ENCODE measurements at regions not wholly inside any gene's neighbourhood (a gene's known extent, or its start where the extent isn't known, plus 50 kb on each side); places are given as distances from the start of the nearest gene placed in this dataset.

DNA sequence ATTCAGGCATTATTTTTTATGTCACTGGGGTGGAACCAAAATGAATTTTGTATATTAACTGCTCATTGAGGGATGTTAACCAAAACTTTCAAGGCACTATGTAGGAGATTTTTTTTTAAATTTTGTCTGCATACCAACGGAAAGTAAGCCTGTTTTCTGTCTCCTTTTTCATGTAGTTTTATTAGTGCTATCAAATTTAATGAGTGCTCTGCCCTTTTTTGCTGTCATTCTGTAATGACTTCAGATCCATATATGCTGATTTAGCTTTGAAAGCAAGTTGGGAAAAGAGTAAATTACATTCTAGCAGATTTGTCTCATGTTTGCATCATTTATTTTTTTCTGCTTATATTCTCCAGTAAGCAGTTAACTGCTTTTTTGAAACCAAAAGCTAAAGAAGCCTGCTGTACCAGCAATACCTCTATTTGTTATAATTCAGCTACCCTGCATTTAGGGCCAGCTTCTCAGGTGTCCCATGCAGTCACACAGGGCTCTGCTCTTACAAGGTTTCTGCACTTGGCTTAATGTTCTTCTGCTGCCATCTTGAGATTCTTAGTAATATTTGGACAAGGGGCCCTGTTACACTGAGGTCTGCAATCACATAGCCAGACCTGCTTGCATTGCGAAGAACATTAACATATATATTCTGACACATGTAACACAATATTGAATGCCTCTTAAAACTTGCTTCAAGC lies 429.0 kb downstream of the UTRN start (continued):
- TF ChIP-seq, protein P1, sequence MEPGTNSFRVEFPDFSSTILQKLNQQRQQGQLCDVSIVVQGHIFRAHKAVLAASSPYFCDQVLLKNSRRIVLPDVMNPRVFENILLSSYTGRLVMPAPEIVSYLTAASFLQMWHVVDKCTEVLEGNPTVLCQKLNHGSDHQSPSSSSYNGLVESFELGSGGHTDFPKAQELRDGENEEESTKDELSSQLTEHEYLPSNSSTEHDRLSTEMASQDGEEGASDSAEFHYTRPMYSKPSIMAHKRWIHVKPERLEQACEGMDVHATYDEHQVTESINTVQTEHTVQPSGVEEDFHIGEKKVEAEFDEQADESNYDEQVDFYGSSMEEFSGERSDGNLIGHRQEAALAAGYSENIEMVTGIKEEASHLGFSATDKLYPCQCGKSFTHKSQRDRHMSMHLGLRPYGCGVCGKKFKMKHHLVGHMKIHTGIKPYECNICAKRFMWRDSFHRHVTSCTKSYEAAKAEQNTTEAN (CRISPR knock-in tag; IDR thresholded peaks at IDR 0.05), result no peak
- TF ChIP-seq FOXJ3 (CRISPR knock-in tag; IDR thresholded peaks at IDR 0.05; ENCODE audit: borderline replicate concordance), result no peak
- TF ChIP-seq SOX15 (CRISPR knock-in tag; IDR thresholded peaks at IDR 0.05), result no peak
- no peak for TF ChIP-seq ZNF263 (CRISPR knock-in tag; IDR thresholded peaks at IDR 0.05; ENCODE audit: low read depth)

GRCh38 chr6:144715344-144715743 lies 430.2 kb downstream of the UTRN start:
- peaks cover 22% of the 10 kb centered on the region for H3K4me1 Mint-ChIP-seq
- CTCF ChIA-PET, result interaction anchor here (0.8 to 1.3 kb wide), 3 partner anchors 64 to 918 kb away, joined by 3 to 5 read pairs (median 4); no protein-coding TSS in a partner anchor
- DNase-seq (ENCODE audit: low spot score) (no peak), ATAC-seq (peak; percentile 55; the same call in 1 of the 2 replicates)
- POLR2A ChIA-PET, result no interaction called here
- no peak for TF ChIP-seq MYBL2 (CRISPR knock-in tag; IDR thresholded peaks at IDR 0.05)
- TF ChIP-seq FOXJ3 (CRISPR knock-in tag; IDR thresholded peaks at IDR 0.05; ENCODE audit: borderline replicate concordance), result no peak
- TF ChIP-seq JAZF1 (CRISPR knock-in tag; IDR thresholded peaks at IDR 0.05), result no peak
- TF ChIP-seq ZNF396 (CRISPR knock-in tag; IDR thresholded peaks at IDR 0.05; ENCODE audit: borderline replicate concordance), result no peak
- TF ChIP-seq, protein P2, sequence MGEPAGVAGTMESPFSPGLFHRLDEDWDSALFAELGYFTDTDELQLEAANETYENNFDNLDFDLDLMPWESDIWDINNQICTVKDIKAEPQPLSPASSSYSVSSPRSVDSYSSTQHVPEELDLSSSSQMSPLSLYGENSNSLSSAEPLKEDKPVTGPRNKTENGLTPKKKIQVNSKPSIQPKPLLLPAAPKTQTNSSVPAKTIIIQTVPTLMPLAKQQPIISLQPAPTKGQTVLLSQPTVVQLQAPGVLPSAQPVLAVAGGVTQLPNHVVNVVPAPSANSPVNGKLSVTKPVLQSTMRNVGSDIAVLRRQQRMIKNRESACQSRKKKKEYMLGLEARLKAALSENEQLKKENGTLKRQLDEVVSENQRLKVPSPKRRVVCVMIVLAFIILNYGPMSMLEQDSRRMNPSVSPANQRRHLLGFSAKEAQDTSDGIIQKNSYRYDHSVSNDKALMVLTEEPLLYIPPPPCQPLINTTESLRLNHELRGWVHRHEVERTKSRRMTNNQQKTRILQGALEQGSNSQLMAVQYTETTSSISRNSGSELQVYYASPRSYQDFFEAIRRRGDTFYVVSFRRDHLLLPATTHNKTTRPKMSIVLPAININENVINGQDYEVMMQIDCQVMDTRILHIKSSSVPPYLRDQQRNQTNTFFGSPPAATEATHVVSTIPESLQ (CRISPR knock-in tag; IDR thresholded peaks at IDR 0.05), result no peak
- no peak for TF ChIP-seq NR2C2 (CRISPR knock-in tag; IDR thresholded peaks at IDR 0.05)
- no peak for TF ChIP-seq PRRX2 (CRISPR knock-in tag; IDR thresholded peaks at IDR 0.05)
- TF ChIP-seq CREM (CRISPR knock-in tag; IDR thresholded peaks at IDR 0.05), result no peak
- no peaks in the 10 kb centered on the region for H3K27me3 Mint-ChIP-seq (ENCODE audit: low read depth)
- H3K9me3 Mint-ChIP-seq, result no peaks in the 10 kb centered on the region
- peak overlapping the region; percentile 90; the same call in 1 of the 2 replicates for H3K27ac Mint-ChIP-seq
- H3K36me3 Mint-ChIP-seq, result no peaks in the 10 kb centered on the region
- H3K4me3 Mint-ChIP-seq, result no peak overlapping the region

DNA sequence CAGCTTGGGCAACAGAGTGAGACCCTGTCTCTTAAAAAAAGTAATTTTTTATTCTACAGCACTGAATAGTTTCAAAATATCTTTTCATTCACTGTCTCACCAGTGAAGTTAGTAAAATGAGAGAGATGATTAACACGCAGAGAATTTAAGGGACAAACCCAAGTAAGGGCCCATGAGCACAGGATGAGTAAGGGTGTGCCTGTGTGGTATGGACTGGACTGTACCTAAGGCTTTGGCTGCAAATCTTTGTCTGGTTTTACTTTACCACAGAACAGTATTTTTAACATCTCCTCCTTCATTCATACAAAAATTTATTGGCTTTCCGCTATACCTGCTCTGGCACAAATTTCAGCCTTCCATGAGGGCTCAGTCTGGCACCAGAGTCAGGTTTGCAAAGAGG lies 433.3 kb downstream of the UTRN start:
- Mint-ChIP-seq H3K9me3 (no peaks in the 10 kb centered on the region; the same call in 1 of the 2 replicates), H3K27ac (no peak overlapping the region), H3K4me1 (peaks cover 16% of the 10 kb centered on the region), H3K36me3 (peaks cover 4% of the 10 kb centered on the region), H3K27me3 (ENCODE audit: low read depth) (no peaks in the 10 kb centered on the region), H3K4me3 (no peak overlapping the region)
- DNase-seq (ENCODE audit: low spot score), result no peak
- ChIA-PET CTCF (no interaction called here), POLR2A (no interaction called here)
- no peak for ATAC-seq
- no peak for TF ChIP-seq NFYB (CRISPR knock-in tag; conservative IDR thresholded peaks at IDR 0.05; ENCODE audit: low read depth)
- no peak for TF ChIP-seq FOXP4 (CRISPR knock-in tag; IDR thresholded peaks at IDR 0.05)
- TF ChIP-seq, protein P3, sequence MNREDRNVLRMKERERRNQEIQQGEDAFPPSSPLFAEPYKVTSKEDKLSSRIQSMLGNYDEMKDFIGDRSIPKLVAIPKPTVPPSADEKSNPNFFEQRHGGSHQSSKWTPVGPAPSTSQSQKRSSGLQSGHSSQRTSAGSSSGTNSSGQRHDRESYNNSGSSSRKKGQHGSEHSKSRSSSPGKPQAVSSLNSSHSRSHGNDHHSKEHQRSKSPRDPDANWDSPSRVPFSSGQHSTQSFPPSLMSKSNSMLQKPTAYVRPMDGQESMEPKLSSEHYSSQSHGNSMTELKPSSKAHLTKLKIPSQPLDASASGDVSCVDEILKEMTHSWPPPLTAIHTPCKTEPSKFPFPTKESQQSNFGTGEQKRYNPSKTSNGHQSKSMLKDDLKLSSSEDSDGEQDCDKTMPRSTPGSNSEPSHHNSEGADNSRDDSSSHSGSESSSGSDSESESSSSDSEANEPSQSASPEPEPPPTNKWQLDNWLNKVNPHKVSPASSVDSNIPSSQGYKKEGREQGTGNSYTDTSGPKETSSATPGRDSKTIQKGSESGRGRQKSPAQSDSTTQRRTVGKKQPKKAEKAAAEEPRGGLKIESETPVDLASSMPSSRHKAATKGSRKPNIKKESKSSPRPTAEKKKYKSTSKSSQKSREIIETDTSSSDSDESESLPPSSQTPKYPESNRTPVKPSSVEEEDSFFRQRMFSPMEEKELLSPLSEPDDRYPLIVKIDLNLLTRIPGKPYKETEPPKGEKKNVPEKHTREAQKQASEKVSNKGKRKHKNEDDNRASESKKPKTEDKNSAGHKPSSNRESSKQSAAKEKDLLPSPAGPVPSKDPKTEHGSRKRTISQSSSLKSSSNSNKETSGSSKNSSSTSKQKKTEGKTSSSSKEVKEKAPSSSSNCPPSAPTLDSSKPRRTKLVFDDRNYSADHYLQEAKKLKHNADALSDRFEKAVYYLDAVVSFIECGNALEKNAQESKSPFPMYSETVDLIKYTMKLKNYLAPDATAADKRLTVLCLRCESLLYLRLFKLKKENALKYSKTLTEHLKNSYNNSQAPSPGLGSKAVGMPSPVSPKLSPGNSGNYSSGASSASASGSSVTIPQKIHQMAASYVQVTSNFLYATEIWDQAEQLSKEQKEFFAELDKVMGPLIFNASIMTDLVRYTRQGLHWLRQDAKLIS (CRISPR knock-in tag; IDR thresholded peaks at IDR 0.05; ENCODE audit: borderline replicate concordance), result no peak
- no peak for TF ChIP-seq ZNF263 (CRISPR knock-in tag; IDR thresholded peaks at IDR 0.05; ENCODE audit: low read depth)
- TF ChIP-seq, protein P4, sequence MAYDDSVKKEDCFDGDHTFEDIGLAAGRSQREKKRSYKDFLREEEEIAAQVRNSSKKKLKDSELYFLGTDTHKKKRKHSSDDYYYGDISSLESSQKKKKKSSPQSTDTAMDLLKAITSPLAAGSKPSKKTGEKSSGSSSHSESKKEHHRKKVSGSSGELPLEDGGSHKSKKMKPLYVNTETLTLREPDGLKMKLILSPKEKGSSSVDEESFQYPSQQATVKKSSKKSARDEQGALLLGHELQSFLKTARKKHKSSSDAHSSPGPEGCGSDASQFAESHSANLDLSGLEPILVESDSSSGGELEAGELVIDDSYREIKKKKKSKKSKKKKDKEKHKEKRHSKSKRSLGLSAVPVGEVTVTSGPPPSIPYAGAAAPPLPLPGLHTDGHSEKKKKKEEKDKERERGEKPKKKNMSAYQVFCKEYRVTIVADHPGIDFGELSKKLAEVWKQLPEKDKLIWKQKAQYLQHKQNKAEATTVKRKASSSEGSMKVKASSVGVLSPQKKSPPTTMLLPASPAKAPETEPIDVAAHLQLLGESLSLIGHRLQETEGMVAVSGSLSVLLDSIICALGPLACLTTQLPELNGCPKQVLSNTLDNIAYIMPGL (CRISPR knock-in tag; IDR thresholded peaks at IDR 0.05), result no peak
- no peak for TF ChIP-seq ZNF532 (CRISPR knock-in tag; IDR thresholded peaks at IDR 0.05; ENCODE audit: borderline replicate concordance)
- TF ChIP-seq NFE2L1 (CRISPR knock-in tag; IDR thresholded peaks at IDR 0.05), result no peak

All from WTC11 (cell line).